Mesendoderm (in vitro differentiated cells): ENCODE measurements at regions not wholly inside any gene's neighbourhood (a gene's known extent, or its start where the extent isn't known, plus 50 kb on each side); places are given as distances from the start of the nearest gene placed in this dataset.

Experiments
- DNase-seq: peaks from one replicate; pipeline ENCODE4 v3.0.0; 2013
- H2AK5ac ChIP-seq: 2 replicates; pipeline ENCODE4 v1.6.1; 2013; ENCODE audit warnings: low read length, inconsistent platforms
- H2BK120ac ChIP-seq: 2 replicates; pipeline ENCODE4 v1.6.1; 2013; ENCODE audit warnings: low read depth, mild to moderate bottlenecking, low read length, moderate library complexity, mixed read lengths
- H2BK15ac ChIP-seq: replicated peaks from 2 replicates; pipeline ENCODE4 v1.6.1; 2013; ENCODE audit warnings: low read depth, mild to moderate bottlenecking, moderate library complexity
- H2BK5ac ChIP-seq: 2 replicates; pipeline ENCODE4 v1.6.1; 2013; ENCODE audit warnings: low read length, inconsistent platforms
- H3K18ac ChIP-seq: 2 replicates; pipeline ENCODE4 v1.6.1; 2013; ENCODE audit warnings: mild to moderate bottlenecking, low read length, mixed read lengths
- H3K23ac ChIP-seq: one replicate; pipeline ENCODE4 v1.6.1; 2013; ENCODE audit warnings: low read length
- H3K27ac ChIP-seq: 2 replicates; pipeline ENCODE4 v1.5.1; 2013; ENCODE audit warnings: low read depth, mild to moderate bottlenecking, inconsistent platforms, low read length, moderate library complexity
- H3K27me3 ChIP-seq: 2 replicates; pipeline ENCODE4 v1.6.1; 2013; ENCODE audit warnings: low read length, control low read depth, mild to moderate bottlenecking, inconsistent platforms; ENCODE audit not compliant: insufficient read depth, poor library complexity
- H3K36me3 ChIP-seq: 2 replicates; pipeline ENCODE4 v1.6.1; 2013; ENCODE audit warnings: low read length, inconsistent platforms; ENCODE audit not compliant: control insufficient read depth, insufficient read depth
- H3K4ac ChIP-seq: one replicate; pipeline ENCODE4 v1.6.1; 2013; ENCODE audit warnings: low read depth, mild to moderate bottlenecking, low read length, moderate library complexity
- H3K4me1 ChIP-seq: 2 replicates; pipeline ENCODE4 v1.6.1; 2013; ENCODE audit warnings: low read depth, low read length, inconsistent platforms; ENCODE audit not compliant: control insufficient read depth
- H3K4me2 ChIP-seq: 2 replicates; pipeline ENCODE4 v1.6.1; 2013; ENCODE audit warnings: low read length
- H3K4me3 ChIP-seq: 2 replicates; pipeline ENCODE4 v1.5.1; 2013; ENCODE audit warnings: mild to moderate bottlenecking, low read length
- H3K56ac ChIP-seq: one replicate; pipeline ENCODE4 v1.6.1; 2013; ENCODE audit warnings: low read length
- H3K79me1 ChIP-seq: 2 replicates; pipeline ENCODE4 v1.6.1; 2013; ENCODE audit warnings: low read length, inconsistent platforms
- H3K79me2 ChIP-seq: 2 replicates; pipeline ENCODE4 v1.6.1; 2013; ENCODE audit warnings: mild to moderate bottlenecking, low read length; ENCODE audit not compliant: control insufficient read depth, insufficient read depth
- H3K9ac ChIP-seq: 2 replicates; pipeline ENCODE4 v1.6.1; 2013; ENCODE audit warnings: low read length, inconsistent platforms
- H4K5ac ChIP-seq: one replicate; pipeline ENCODE4 v1.6.1; 2013; ENCODE audit warnings: low read length
- H4K8ac ChIP-seq: one replicate; pipeline ENCODE4 v1.6.1; 2013; ENCODE audit warnings: low read depth, mild to moderate bottlenecking, control low read depth, low read length, moderate library complexity
- WGBS: extraction: QIAGEN DNeasy Blood & Tissue Kit; methylation state at CpG from one replicate; pipeline ENCODE4 v1.1.7; 2013; ENCODE audit warnings: low lambda C conversion rate, missing lambda C conversion rate; ENCODE audit not compliant: insufficient coverage; ENCODE audit errors: extremely low coverage; 5-methylcytosine and 5-hydroxymethylcytosine counted together

- Histone ChIP-seq H2BK15ac (no peak overlapping the region), H2BK5ac (no peak overlapping the region), H3K27ac (no peak overlapping the region), H3K23ac (no peak overlapping the region), H3K4me3 (no peak overlapping the region), H3K4me1 (no peaks in the 10 kb centered on the region), H3K18ac (no peak overlapping the region), H2BK120ac (no peak overlapping the region), H3K4me2 (no peak overlapping the region), H2AK5ac (no peak overlapping the region), H3K36me3 (no peaks in the 10 kb centered on the region), H3K56ac (no peak overlapping the region), H3K27me3 (no peaks in the 10 kb centered on the region), H3K79me2 (no peaks in the 10 kb centered on the region), H4K5ac (no peak overlapping the region), H4K8ac (no peak overlapping the region), H3K79me1 (no peaks in the 10 kb centered on the region), H3K4ac (no peak overlapping the region), H3K9ac (no peak overlapping the region)
- no CpG with 5 or more reads among the region's 3 CpGs for WGBS
- DNase-seq = no peak
Observed at GRCh38 chr14:27049701-27050100, 451.9 kb upstream of the NOVA1 start.

- Histone ChIP-seq H3K27ac (no peak overlapping the region), H3K23ac (no peak overlapping the region), H2BK15ac (no peak overlapping the region), H3K56ac (no peak overlapping the region), H2BK5ac (no peak overlapping the region), H3K18ac (no peak overlapping the region), H3K4me3 (no peak overlapping the region), H3K36me3 (no peaks in the 10 kb centered on the region), H3K4me2 (no peak overlapping the region), H3K4ac (no peak overlapping the region), H3K27me3 (no peaks in the 10 kb centered on the region), H4K8ac (no peak overlapping the region), H3K4me1 (no peaks in the 10 kb centered on the region), H3K79me2 (no peaks in the 10 kb centered on the region), H4K5ac (no peak overlapping the region), H2AK5ac (no peak overlapping the region), H2BK120ac (no peak overlapping the region), H3K9ac (no peak overlapping the region), H3K79me1 (no peaks in the 10 kb centered on the region)
- no peak for DNase-seq
Observed at GRCh38 chr14:27050208-27050607, 452.4 kb upstream of the NOVA1 start.

GRCh38 chr14:27056586-27056985 is 458.8 kb upstream of the NOVA1 start:
- Histone ChIP-seq H3K56ac (no peak overlapping the region), H3K79me2 (no peaks in the 10 kb centered on the region), H2AK5ac (no peak overlapping the region), H3K23ac (no peak overlapping the region), H3K9ac (no peak overlapping the region), H3K18ac (no peak overlapping the region), H2BK15ac (no peak overlapping the region), H3K4me2 (no peak overlapping the region), H3K27me3 (no peaks in the 10 kb centered on the region), H4K5ac (no peak overlapping the region), H2BK120ac (no peak overlapping the region), H3K4me1 (no peaks in the 10 kb centered on the region), H2BK5ac (no peak overlapping the region), H3K79me1 (no peaks in the 10 kb centered on the region), H3K27ac (no peak overlapping the region), H3K4ac (no peak overlapping the region), H4K8ac (no peak overlapping the region), H3K36me3 (no peaks in the 10 kb centered on the region), H3K4me3 (no peak overlapping the region)
- no peak for DNase-seq
- no CpG with 5 or more reads among the region's 1 CpG for WGBS

GRCh38 chr14:27061299-27061698 is 463.5 kb upstream of the NOVA1 start:
- Histone ChIP-seq H3K79me1 (no peaks in the 10 kb centered on the region), H3K4me1 (no peaks in the 10 kb centered on the region), H3K36me3 (no peaks in the 10 kb centered on the region), H3K18ac (no peak overlapping the region), H2BK120ac (no peak overlapping the region), H4K5ac (no peak overlapping the region), H4K8ac (no peak overlapping the region), H3K4ac (no peak overlapping the region), H3K4me2 (no peak overlapping the region), H3K27me3 (no peaks in the 10 kb centered on the region), H3K27ac (no peak overlapping the region), H2BK15ac (no peak overlapping the region), H3K9ac (no peak overlapping the region), H3K56ac (no peak overlapping the region), H3K79me2 (no peaks in the 10 kb centered on the region), H2BK5ac (no peak overlapping the region), H2AK5ac (no peak overlapping the region), H3K23ac (no peak overlapping the region), H3K4me3 (no peak overlapping the region)
- no CpG with 5 or more reads among the region's 2 CpGs for WGBS
- DNase-seq = no peak

- no peaks in the 10 kb centered on the region for H3K4me1 ChIP-seq
- no peak overlapping the region for H4K5ac ChIP-seq
- no peak overlapping the region for H4K8ac ChIP-seq
- DNase-seq = no peak
- no peak overlapping the region for H3K4me2 ChIP-seq
- no peaks in the 10 kb centered on the region for H3K36me3 ChIP-seq
- H2BK120ac ChIP-seq = no peak overlapping the region
- H3K4me3 ChIP-seq = no peak overlapping the region
- H3K27ac ChIP-seq = no peak overlapping the region
- H3K79me1 ChIP-seq = no peaks in the 10 kb centered on the region
- H2BK15ac ChIP-seq = no peak overlapping the region
- no peaks in the 10 kb centered on the region for H3K79me2 ChIP-seq
- H3K9ac ChIP-seq = no peak overlapping the region
- H3K18ac ChIP-seq = no peak overlapping the region
- H2AK5ac ChIP-seq = no peak overlapping the region
- no peak overlapping the region for H3K23ac ChIP-seq
- H3K56ac ChIP-seq = no peak overlapping the region
- no peak overlapping the region for H3K4ac ChIP-seq
- H3K27me3 ChIP-seq = no peaks in the 10 kb centered on the region
- H2BK5ac ChIP-seq = no peak overlapping the region
Observed at GRCh38 chr14:27063959-27064358, 466.1 kb upstream of the NOVA1 start.

- H3K4me1 ChIP-seq = no peaks in the 10 kb centered on the region
- no peak overlapping the region for H3K4me2 ChIP-seq
- H2BK120ac ChIP-seq = no peak overlapping the region
- no peak overlapping the region for H3K23ac ChIP-seq
- H4K5ac ChIP-seq = no peak overlapping the region
- no peaks in the 10 kb centered on the region for H3K36me3 ChIP-seq
- H3K56ac ChIP-seq = no peak overlapping the region
- H3K18ac ChIP-seq = no peak overlapping the region
- H3K27me3 ChIP-seq = no peaks in the 10 kb centered on the region
- no peaks in the 10 kb centered on the region for H3K79me1 ChIP-seq
- no peak overlapping the region for H2BK5ac ChIP-seq
- no peak overlapping the region for H2BK15ac ChIP-seq
- H3K9ac ChIP-seq = no peak overlapping the region
- no peak overlapping the region for H3K4me3 ChIP-seq
- DNase-seq = no peak
- no peak overlapping the region for H2AK5ac ChIP-seq
- H4K8ac ChIP-seq = no peak overlapping the region
- no peak overlapping the region for H3K27ac ChIP-seq
- H3K79me2 ChIP-seq = no peaks in the 10 kb centered on the region
- H3K4ac ChIP-seq = no peak overlapping the region
- no CpG with 5 or more reads among the region's 2 CpGs for WGBS
Observed at GRCh38 chr14:27065886-27066285, 468.1 kb upstream of the NOVA1 start.
